ENCODE measurements at regions not wholly inside any gene's neighbourhood (a gene's known extent, or its start where the extent isn't known, plus 50 kb on each side); places are given as distances from the start of the nearest gene placed in this dataset.

GRCh38 chr2:5343785-5344335 lies 348.3 kb upstream of the SOX11 start:
- Histone ChIP-seq H4K20me1 (ENCODE audit: low read depth, low read length) (no peaks in the 10 kb centered on the region), H3K9ac (ENCODE audit: low read length) (no peak overlapping the region), H3K4me3 (ENCODE audit: insufficient read depth, low read length, poor library complexity, severe bottlenecking) (no peak overlapping the region), H3K27ac (ENCODE audit: low read depth, low read length) (no peak overlapping the region), H3K79me2 (ENCODE audit: insufficient read depth, low read length) (no peaks in the 10 kb centered on the region), H3F3A (ENCODE audit: insufficient read depth) (no peaks in the 10 kb centered on the region), H3K36me3 (ENCODE audit: low read length) (no peaks in the 10 kb centered on the region), H3K9me2 (replicated peaks; ENCODE audit: insufficient read depth, low read length) (no peaks in the 10 kb centered on the region), H2AFZ (ENCODE audit: low read depth, low read length, severe bottlenecking) (no peak overlapping the region), H3K27me3 (ENCODE audit: low read length) (no peaks in the 10 kb centered on the region), H3K9me3 (ENCODE audit: insufficient read depth, low read length) (no peaks in the 10 kb centered on the region), H3K4me2 (ENCODE audit: low read depth, low read length, poor library complexity, severe bottlenecking) (no peak overlapping the region)
- TF ChIP-seq, protein P1, sequence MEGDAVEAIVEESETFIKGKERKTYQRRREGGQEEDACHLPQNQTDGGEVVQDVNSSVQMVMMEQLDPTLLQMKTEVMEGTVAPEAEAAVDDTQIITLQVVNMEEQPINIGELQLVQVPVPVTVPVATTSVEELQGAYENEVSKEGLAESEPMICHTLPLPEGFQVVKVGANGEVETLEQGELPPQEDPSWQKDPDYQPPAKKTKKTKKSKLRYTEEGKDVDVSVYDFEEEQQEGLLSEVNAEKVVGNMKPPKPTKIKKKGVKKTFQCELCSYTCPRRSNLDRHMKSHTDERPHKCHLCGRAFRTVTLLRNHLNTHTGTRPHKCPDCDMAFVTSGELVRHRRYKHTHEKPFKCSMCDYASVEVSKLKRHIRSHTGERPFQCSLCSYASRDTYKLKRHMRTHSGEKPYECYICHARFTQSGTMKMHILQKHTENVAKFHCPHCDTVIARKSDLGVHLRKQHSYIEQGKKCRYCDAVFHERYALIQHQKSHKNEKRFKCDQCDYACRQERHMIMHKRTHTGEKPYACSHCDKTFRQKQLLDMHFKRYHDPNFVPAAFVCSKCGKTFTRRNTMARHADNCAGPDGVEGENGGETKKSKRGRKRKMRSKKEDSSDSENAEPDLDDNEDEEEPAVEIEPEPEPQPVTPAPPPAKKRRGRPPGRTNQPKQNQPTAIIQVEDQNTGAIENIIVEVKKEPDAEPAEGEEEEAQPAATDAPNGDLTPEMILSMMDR (IDR thresholded peaks at IDR 0.05; ENCODE audit: insufficient read depth, low read length, poor library complexity, severe bottlenecking), result no peak
- TF ChIP-seq EZH2phosphoT487 (conservative IDR thresholded peaks at IDR 0.05; ENCODE audit: low read length), result no peak

DNA sequence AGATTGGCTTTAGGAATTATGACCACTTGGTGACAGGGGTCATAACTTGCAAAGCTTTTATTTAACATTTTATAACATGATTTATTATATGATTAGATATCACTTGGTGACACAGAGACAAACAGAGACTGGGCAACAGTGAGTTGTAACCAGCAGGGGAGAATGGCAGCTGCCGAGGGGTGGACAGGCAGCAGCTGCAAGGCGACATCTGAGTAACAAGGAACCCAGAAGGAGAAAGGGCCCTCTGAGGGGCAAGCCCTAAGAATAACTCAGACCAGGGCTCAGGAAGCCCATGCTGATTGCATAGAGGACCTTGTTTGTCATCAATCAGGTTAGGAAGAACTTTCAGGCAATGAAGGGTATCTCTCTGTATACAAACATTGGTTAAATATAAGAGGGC lies 339.9 kb upstream of the SOX11 start:
- Histone ChIP-seq H3K4me2 (ENCODE audit: low read depth, low read length, poor library complexity, severe bottlenecking) (no peak overlapping the region), H3K79me2 (ENCODE audit: insufficient read depth, low read length) (no peaks in the 10 kb centered on the region), H3F3A (ENCODE audit: insufficient read depth) (no peaks in the 10 kb centered on the region), H2AFZ (ENCODE audit: low read depth, low read length, severe bottlenecking) (no peak overlapping the region), H3K36me3 (ENCODE audit: low read length) (no peaks in the 10 kb centered on the region), H3K27me3 (ENCODE audit: low read length) (no peaks in the 10 kb centered on the region), H4K20me1 (ENCODE audit: low read depth, low read length) (no peaks in the 10 kb centered on the region), H3K9ac (ENCODE audit: low read length) (no peak overlapping the region), H3K9me2 (replicated peaks; ENCODE audit: insufficient read depth, low read length) (no peaks in the 10 kb centered on the region), H3K27ac (ENCODE audit: low read depth, low read length) (no peak overlapping the region), H3K4me3 (ENCODE audit: insufficient read depth, low read length, poor library complexity, severe bottlenecking) (no peak overlapping the region), H3K9me3 (ENCODE audit: insufficient read depth, low read length) (no peaks in the 10 kb centered on the region)
- TF ChIP-seq, protein P1 (IDR thresholded peaks at IDR 0.05; ENCODE audit: insufficient read depth, low read length, poor library complexity, severe bottlenecking), result no peak
- TF ChIP-seq EZH2phosphoT487 (conservative IDR thresholded peaks at IDR 0.05; ENCODE audit: low read length), result no peak

- H4K20me1 ChIP-seq (ENCODE audit: low read depth, low read length), result no peaks in the 10 kb centered on the region
- H3K4me3 ChIP-seq (ENCODE audit: insufficient read depth, low read length, poor library complexity, severe bottlenecking), result no peak overlapping the region
- H3K9ac ChIP-seq (ENCODE audit: low read length), result no peak overlapping the region
- H3K9me2 ChIP-seq (replicated peaks; ENCODE audit: insufficient read depth, low read length), result no peaks in the 10 kb centered on the region
- H3K36me3 ChIP-seq (ENCODE audit: low read length), result no peaks in the 10 kb centered on the region
- H3F3A ChIP-seq (ENCODE audit: insufficient read depth), result no peaks in the 10 kb centered on the region
- no peaks in the 10 kb centered on the region for H3K79me2 ChIP-seq (ENCODE audit: insufficient read depth, low read length)
- H3K4me2 ChIP-seq (ENCODE audit: low read depth, low read length, poor library complexity, severe bottlenecking), result no peak overlapping the region
- H3K27me3 ChIP-seq (ENCODE audit: low read length), result no peaks in the 10 kb centered on the region
- H3K27ac ChIP-seq (ENCODE audit: low read depth, low read length), result no peak overlapping the region
- TF ChIP-seq, protein P1 (IDR thresholded peaks at IDR 0.05; ENCODE audit: insufficient read depth, low read length, poor library complexity, severe bottlenecking), result no peak
- no peak for TF ChIP-seq EZH2phosphoT487 (conservative IDR thresholded peaks at IDR 0.05; ENCODE audit: low read length)
- no peak overlapping the region for H2AFZ ChIP-seq (ENCODE audit: low read depth, low read length, severe bottlenecking)
- H3K9me3 ChIP-seq (ENCODE audit: insufficient read depth, low read length), result no peaks in the 10 kb centered on the region
These were observed 338.6 kb upstream of the SOX11 start for GRCh38 chr2:5353565-5353964.
